Caki2 (cell line): ENCODE measurements at regions not wholly inside any gene's neighbourhood (a gene's known extent, or its start where the extent isn't known, plus 50 kb on each side); places are given as distances from the start of the nearest gene placed in this dataset.

Source experiments
- DNase-seq: peaks from one replicate; pipeline ENCODE4 v3.0.0-alpha.2; 2015; ENCODE audit warnings: low read depth
- in situ Hi-C: cut with HindIII; loops from 2 replicates; pipeline ENCODE4 v1.10.0; 2016; ENCODE audit warnings: low sequenced_read_pairs, low pct_unique_long_range_greater_than_20kb, mixed read lengths

- DNase-seq: no peak
- in situ Hi-C loops: no loop called here
These were observed 118.2 kb downstream of the RPS12 start for GRCh38 chr6:132932588-132932987.

- no peak for DNase-seq
These were observed 118.7 kb downstream of the RPS12 start for GRCh38 chr6:132933090-132933489.

GRCh38 chr6:132934496-132934895 is 120.1 kb downstream of the RPS12 start:
- in situ Hi-C loops: no loop called here
- no peak for DNase-seq

More at GRCh38 chr6:132933090-132933489, 118.7 kb downstream of the RPS12 start:
- in situ Hi-C loops: no loop called here

GRCh38 chr6:132936646-132937045 is 122.3 kb downstream of the RPS12 start:
- no peak for DNase-seq
- in situ Hi-C loops: no loop called here

- in situ Hi-C loops: no loop called here
These were observed 123.1 kb downstream of the RPS12 start for GRCh38 chr6:132937466-132937906.

GRCh38 chr6:132948889-132949288 is 134.5 kb downstream of the RPS12 start:
- in situ Hi-C loops: no loop called here
- no peak for DNase-seq

More at GRCh38 chr6:132937466-132937906, 123.1 kb downstream of the RPS12 start:
- DNase-seq: peak; percentile 49

GRCh38 chr6:132950566-132950965 is 136.2 kb downstream of the RPS12 start:
- no peak for DNase-seq
- in situ Hi-C loops: no loop called here

GRCh38 chr6:132952031-132952867 is 137.9 kb downstream of the RPS12 start:
- DNase-seq: no peak
- in situ Hi-C loops: no loop called here

GRCh38 chr6:132952986-132953385 is 138.6 kb downstream of the RPS12 start:
- in situ Hi-C loops: no loop called here
- no peak for DNase-seq

- no peak for DNase-seq
- in situ Hi-C loops: no loop called here
These were observed 139.9 kb downstream of the RPS12 start for GRCh38 chr6:132954222-132954621.

GRCh38 chr6:132954936-132955335 is 140.6 kb downstream of the RPS12 start:
- in situ Hi-C loops: no loop called here

GRCh38 chr6:132959639-132960326 is 145.4 kb downstream of the RPS12 start:
- in situ Hi-C loops: no loop called here
- no peak for DNase-seq

More at GRCh38 chr6:132954936-132955335, 140.6 kb downstream of the RPS12 start:
- DNase-seq: no peak

- DNase-seq: peak; percentile 20
These were observed 146.4 kb downstream of the RPS12 start for GRCh38 chr6:132960720-132961119.

GRCh38 chr6:132961122-132961521 is 146.8 kb downstream of the RPS12 start:
- in situ Hi-C loops: no loop called here
- DNase-seq: peak; percentile 34

More at GRCh38 chr6:132960720-132961119, 146.4 kb downstream of the RPS12 start:
- in situ Hi-C loops: no loop called here

- in situ Hi-C loops: no loop called here
- DNase-seq: no peak
These were observed 147.2 kb downstream of the RPS12 start for GRCh38 chr6:132961610-132962009.

- in situ Hi-C loops: no loop called here
- DNase-seq: peak; percentile 55
These were observed 148.8 kb downstream of the RPS12 start for GRCh38 chr6:132962936-132963868.

GRCh38 chr6:132964101-132964867 is 149.9 kb downstream of the RPS12 start:
- in situ Hi-C loops: no loop called here
- DNase-seq: peak; percentile 10
